ENCODE measurements at regions not wholly inside any gene's neighbourhood (a gene's known extent, or its start where the extent isn't known, plus 50 kb on each side); places are given as distances from the start of the nearest gene placed in this dataset.

DNA sequence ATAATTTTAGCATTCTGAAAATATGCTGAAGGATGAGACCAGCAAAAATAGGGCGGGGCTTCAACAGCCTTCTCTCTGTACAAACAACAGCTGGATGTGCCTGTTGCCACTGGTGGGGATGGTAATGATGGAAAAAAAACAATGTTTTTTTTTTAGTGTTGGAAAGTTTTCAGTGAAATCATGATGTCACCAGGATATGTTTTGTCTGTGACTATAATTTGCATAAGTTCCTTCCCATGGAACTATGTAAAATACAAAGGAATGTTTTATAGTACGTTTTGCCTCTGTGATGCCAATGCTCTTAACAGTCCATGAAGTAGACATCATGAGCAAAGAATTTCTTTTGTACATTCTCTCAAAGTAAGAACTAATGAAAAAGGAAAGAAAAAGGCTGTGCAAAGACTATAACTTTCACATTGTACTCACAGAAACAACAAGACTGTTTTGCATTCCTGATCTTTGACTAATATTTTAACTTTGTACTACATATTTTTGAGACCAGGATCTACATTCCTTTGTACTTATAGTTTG lies 589.7 kb downstream of the SPRY1 start:
- Mint-ChIP-seq H3K36me3 (no peaks in the 10 kb centered on the region), H3K27ac (no peak overlapping the region), H3K9me3 (no peaks in the 10 kb centered on the region), H3K4me3 (no peak overlapping the region), H3K27me3 (no peaks in the 10 kb centered on the region), H3K4me1 (no peaks in the 10 kb centered on the region)
- DNase-seq: no peak

DNA sequence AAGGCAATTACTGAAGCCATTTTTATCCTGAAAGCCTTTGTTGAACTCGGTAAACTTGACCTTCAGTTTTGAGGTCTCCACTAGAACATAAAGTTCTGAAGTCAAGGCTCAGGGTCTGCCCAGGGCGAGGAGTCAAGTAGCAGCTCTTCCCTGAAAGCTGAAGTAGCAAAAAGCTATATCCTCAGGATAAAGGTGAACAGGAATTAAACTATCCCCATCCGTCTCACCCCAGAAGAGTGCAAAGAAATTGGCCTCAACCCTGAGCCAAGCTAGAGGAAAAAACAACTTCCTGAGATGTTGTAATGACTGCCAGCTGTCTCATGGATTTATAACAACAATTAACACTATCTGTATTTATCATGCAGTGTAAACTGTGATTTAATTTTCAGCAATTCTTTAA lies 590.8 kb downstream of the SPRY1 start:
- no peak overlapping the region for H3K4me3 Mint-ChIP-seq
- no peak overlapping the region for H3K27ac Mint-ChIP-seq
- H3K27me3 Mint-ChIP-seq: no peaks in the 10 kb centered on the region
- no peaks in the 10 kb centered on the region for H3K9me3 Mint-ChIP-seq
- no peaks in the 10 kb centered on the region for H3K4me1 Mint-ChIP-seq
- no peak for DNase-seq
- no peaks in the 10 kb centered on the region for H3K36me3 Mint-ChIP-seq

DNA sequence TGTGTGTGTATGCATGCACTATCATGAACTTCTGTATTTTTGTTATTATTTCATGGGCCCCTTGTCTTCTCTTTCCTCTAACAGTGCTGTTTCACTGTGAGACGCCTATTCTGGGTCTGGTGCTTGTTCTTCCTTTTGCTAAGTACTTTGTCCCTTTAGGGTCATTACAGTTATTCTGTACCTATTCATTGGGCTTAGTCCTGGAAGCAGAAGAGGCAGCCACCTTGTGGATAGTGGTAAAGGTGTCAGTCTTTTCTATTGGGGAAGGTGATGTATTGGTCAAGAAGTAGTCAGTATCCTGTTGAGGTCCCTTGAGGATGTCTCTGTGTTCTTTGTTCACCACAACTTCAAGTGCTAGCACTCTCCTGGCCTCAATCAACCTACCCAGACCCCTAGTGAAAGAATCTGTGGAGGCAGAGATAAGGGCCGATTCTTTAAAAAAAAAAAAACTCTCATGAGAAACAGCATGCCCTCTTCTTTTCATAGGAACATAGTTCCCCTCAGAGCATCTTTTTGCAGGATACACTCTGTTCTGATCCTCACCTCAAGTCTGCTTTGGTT lies 593.8 kb downstream of the SPRY1 start:
- H3K4me3 Mint-ChIP-seq: no peak overlapping the region
- no peak for DNase-seq
- H3K36me3 Mint-ChIP-seq: no peaks in the 10 kb centered on the region
- H3K9me3 Mint-ChIP-seq: no peaks in the 10 kb centered on the region
- H3K4me1 Mint-ChIP-seq: no peaks in the 10 kb centered on the region
- H3K27ac Mint-ChIP-seq: no peak overlapping the region
- H3K27me3 Mint-ChIP-seq: no peaks in the 10 kb centered on the region

DNA sequence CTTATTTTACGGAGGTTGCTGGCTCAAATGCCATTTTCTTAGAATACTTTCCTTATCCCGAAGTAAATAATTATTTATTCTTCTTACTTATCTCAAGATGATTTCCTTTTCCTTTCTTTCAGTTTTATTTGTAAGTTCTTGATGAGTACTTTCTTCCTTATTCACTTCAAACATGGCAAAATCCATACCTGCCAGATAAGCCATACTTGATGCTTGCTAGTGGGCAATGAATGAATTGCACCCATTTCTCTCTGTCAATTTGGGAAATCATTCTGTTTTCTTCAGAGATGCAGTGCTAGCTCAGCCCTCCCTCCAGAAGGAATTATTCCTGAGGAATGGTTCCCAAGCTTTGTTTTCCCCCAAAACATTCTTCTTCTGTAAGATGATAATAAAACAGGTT lies 598.3 kb downstream of the SPRY1 start:
- Mint-ChIP-seq H3K4me3 (no peak overlapping the region), H3K9me3 (no peaks in the 10 kb centered on the region), H3K27ac (no peak overlapping the region), H3K36me3 (no peaks in the 10 kb centered on the region), H3K27me3 (no peaks in the 10 kb centered on the region), H3K4me1 (no peaks in the 10 kb centered on the region)
- no peak for DNase-seq

DNA sequence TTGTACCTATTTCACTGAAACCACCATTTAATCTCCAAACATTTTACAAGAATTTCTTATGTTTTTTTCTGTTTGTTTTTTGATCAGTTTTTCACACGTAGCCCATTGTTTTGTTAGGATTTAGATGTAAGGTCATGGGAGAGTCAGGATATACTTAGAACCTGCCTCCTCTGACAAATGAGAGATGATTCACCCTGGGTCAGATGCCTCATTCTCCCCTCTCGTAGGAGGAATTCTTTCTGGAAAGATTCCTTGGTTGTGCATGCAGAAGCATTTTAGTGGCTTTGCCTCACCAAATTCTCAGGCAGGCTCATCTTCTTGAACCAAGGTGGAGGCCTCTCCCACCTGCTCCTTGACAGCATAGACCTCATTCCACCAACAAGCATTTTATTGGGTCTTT lies 599.3 kb downstream of the SPRY1 start:
- no peak for DNase-seq
- H3K9me3 Mint-ChIP-seq: no peaks in the 10 kb centered on the region
- no peaks in the 10 kb centered on the region for H3K4me1 Mint-ChIP-seq
- H3K36me3 Mint-ChIP-seq: no peaks in the 10 kb centered on the region
- no peak overlapping the region for H3K27ac Mint-ChIP-seq
- H3K4me3 Mint-ChIP-seq: no peak overlapping the region
- H3K27me3 Mint-ChIP-seq: no peaks in the 10 kb centered on the region

DNA sequence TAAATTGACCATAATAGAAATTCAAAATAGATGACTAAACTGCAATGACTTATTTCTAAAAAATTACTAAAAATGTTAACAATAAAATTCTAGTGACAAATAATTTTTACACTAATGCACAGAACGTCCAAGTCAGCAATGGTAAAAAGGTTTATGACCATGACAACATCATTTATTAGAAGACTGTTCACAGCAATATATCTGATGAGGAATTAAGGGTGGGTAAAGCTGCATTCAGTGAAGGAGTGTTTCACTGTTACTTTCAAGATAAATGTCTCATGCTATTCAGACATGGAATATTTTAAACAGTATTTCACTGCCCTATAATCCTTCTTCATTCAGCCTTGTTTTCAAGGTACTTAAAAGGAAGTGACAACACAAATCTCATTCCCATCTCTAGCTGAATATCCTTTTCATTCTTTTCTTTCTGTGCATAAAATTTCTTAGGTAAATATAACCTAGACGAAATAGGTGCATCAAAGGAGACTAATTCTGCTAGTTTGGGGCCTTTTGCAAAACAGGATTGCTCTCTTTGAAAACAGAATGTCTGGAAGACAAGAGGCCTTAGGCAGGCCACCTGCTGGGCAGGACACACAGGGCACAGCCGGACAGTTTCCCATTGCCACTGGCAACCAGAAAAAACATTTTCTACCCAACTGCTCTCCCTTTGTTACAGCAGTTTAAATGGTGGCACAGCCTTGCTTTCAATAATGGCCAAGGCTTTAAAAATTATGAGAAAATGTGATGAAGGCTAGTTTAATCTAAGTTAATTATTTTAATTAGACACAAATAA lies 600.3 kb downstream of the SPRY1 start:
- DNase-seq: no peak
- Mint-ChIP-seq H3K4me3 (no peak overlapping the region), H3K9me3 (no peaks in the 10 kb centered on the region), H3K27ac (no peak overlapping the region), H3K4me1 (no peaks in the 10 kb centered on the region), H3K27me3 (no peaks in the 10 kb centered on the region), H3K36me3 (no peaks in the 10 kb centered on the region)

DNA sequence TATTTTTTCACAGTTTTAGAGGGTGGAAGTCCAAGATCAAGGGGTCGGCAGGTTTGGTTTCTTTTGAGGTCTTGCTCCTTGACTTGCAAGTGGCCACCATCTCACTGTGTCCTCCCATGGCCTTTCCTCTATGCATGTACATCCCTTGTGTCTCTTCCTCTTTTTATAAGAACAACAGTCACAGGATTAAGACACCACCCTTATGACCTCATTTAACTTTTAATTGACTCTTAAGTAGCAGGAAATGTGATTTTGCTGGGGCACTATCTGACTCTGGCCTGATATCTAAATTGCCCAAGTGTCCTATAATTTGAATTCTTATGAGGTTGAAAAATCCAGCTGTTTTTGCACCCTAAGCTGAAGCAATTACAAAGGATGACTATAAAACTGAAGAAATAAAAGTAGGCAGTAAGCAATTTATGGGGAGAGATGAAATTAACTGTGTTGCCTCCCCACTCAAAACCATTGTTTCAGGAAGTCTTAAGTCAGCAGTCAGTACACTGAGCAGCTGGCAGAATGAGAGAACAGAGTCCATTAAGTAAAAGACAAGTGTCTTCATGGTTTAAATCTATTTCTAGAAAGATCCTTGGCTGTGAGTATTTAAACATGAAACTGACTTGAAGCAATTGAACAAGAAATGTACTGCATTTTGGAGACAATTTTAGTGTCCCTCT lies 601.3 kb downstream of the SPRY1 start:
- no peaks in the 10 kb centered on the region for H3K27me3 Mint-ChIP-seq
- H3K27ac Mint-ChIP-seq: no peak overlapping the region
- DNase-seq: no peak
- H3K36me3 Mint-ChIP-seq: no peaks in the 10 kb centered on the region
- no peaks in the 10 kb centered on the region for H3K9me3 Mint-ChIP-seq
- no peak overlapping the region for H3K4me3 Mint-ChIP-seq
- H3K4me1 Mint-ChIP-seq: no peaks in the 10 kb centered on the region

DNA sequence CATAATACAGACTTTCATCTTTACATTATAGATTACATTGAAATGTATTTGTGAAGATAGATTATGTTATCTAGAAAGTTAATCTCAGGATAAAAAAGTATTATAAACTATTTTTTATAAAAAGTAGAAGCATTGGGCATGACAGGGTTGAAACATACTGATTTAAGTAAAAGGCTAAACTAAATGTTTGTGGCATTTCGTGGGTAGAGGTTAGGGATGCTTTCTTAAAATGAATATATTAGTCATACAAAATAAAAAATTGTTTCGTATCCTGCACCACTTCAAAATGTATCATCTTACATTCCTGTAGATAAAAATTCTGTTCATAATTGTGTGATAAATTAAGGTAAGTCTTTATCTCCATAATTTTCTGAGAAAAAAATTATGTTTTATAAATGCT lies 603.6 kb downstream of the SPRY1 start:
- no peaks in the 10 kb centered on the region for H3K4me1 Mint-ChIP-seq
- no peaks in the 10 kb centered on the region for H3K9me3 Mint-ChIP-seq
- no peak overlapping the region for H3K4me3 Mint-ChIP-seq
- H3K27ac Mint-ChIP-seq: no peak overlapping the region
- no peak for DNase-seq
- no peaks in the 10 kb centered on the region for H3K36me3 Mint-ChIP-seq
- no peaks in the 10 kb centered on the region for H3K27me3 Mint-ChIP-seq

DNA sequence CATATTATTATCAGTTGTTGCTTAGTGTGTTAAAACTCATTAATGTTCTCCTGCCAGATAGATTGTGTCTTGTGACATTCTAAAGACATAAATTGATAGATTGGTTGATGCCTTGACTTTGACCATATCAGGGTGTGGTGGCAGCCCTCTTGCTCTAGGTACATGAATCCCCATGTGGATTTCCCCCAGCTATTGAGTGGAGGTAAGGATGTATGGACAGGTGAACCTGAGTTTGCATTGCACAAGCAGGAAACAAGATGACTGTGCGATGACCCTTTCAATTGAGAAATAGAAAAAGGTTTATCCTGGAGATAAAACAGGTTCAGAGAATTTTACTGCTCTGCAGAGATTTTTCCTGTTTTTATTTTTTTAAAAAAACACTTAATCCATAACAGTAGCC lies 619.2 kb downstream of the SPRY1 start:
- Mint-ChIP-seq H3K27ac (no peak overlapping the region), H3K9me3 (no peaks in the 10 kb centered on the region), H3K4me1 (peaks cover 7% of the 10 kb centered on the region), H3K36me3 (no peaks in the 10 kb centered on the region), H3K27me3 (peaks cover 6% of the 10 kb centered on the region), H3K4me3 (no peak overlapping the region)
- no peak for DNase-seq

DNA sequence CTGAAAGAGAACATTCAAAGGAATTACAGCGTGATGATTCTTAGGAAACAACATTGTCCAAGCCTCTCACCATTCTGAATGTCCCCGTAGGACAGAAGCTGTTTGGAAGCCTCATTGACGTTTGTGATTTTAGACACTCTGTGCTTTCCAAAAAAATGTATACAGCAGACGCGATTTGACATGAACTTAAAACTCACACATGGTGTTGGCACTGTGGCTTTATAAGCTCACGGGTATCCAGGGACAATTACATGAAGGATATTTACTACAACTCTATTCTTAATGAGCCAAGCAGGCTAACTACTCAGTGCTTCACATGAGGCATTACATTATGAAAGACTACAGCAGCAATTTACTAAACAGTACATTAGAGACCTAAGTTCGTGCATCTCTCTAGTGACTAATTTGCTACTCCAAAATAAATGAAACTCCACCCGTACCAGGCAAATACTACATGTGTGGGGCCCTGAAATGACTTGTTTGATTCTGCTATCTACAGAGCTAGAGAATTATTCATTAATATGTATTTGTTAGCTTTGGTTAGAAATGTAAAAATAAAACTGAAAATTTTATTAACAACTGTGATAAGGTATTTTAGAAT lies 620.7 kb downstream of the SPRY1 start:
- Mint-ChIP-seq H3K9me3 (no peaks in the 10 kb centered on the region), H3K4me1 (peaks cover 7% of the 10 kb centered on the region), H3K4me3 (no peak overlapping the region), H3K36me3 (no peaks in the 10 kb centered on the region), H3K27ac (no peak overlapping the region), H3K27me3 (peaks cover 6% of the 10 kb centered on the region)
- no peak for DNase-seq

DNA sequence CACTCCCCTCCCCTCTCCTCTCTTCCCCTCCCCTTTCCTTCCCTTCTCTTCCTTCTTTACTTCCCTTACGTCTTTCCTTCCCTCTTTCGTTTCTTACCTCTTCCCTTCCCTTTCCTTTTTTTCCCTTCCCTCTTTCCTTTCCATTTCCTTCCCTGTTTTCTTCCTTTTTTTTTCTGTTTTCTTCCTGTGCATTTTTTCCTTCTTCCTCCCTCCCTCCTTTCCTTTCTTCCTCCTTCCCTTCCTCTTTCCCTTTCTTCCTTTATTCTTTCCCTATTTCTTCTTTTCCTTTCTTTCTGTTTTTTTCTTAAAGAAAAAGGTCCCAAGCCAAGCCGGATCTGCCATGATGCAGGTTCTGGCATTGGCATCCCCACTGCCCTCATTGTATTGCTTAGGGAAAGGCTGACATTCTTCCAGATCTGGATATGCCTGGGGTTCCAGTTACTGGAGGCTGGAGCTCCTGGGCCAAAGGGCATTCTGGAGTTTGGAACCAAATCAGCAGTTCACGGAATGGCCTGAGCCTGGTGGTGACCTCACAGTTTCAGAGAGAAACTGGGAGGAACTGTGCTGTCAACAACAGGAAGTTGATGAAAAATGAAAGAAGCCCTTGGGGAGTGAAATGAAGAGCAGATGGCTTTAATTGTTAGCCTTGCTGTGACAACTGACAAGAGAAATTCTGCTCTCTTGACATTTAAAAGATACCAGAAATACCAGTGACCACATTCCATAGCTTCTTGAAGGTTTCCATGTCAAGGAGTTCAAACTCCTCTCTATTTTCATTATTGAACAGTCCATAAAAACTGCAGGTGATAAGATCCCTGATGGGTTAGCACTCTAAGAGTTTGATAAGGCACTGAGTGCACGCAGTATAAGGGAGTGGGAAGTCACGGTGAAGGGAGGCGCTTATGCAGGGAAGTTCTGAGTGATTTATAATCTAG lies 622.1 kb downstream of the SPRY1 start:
- no peaks in the 10 kb centered on the region for H3K36me3 Mint-ChIP-seq
- no peaks in the 10 kb centered on the region for H3K9me3 Mint-ChIP-seq
- DNase-seq: no peak
- peaks cover 6% of the 10 kb centered on the region for H3K27me3 Mint-ChIP-seq
- peak overlapping the region; percentile 66 for H3K27ac Mint-ChIP-seq
- no peak overlapping the region for H3K4me3 Mint-ChIP-seq
- H3K4me1 Mint-ChIP-seq: peaks cover 7% of the 10 kb centered on the region

DNA sequence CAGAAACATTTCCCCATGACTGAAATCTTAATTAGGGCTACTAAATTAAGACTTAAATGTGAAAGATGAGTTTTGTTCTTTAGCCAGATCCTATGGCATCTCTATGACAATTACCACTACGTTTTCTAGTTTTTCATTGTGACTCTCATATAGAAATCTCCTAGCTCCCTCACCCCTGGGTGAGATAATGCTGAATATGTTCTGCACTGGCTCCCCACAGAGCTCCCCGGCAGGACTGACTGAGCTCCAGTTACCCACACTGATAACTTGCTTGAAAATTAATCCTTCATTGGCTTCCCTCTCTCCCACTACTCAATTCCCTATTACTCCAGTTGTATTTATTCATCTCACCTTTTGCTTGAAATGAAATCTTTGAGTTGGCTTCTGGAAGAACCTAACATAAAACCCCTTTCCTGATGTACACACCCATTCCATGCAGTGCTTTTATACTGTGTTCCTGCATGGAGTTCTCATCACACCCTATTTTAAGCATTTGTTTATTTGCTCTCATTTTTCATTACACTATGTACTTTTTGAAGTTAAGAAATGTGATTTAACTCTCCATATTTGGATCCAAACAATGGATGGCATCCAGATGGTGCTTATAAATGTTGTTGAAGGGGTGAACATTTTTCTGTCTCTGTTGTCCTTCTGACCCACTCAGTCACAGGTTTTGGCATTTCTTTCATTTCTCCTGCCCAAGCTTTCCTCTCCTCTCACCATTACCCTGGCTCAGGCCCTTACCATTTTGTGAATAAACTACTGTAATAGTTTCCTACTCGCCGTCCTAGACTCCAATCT lies 623.4 kb downstream of the SPRY1 start:
- H3K36me3 Mint-ChIP-seq: no peaks in the 10 kb centered on the region
- H3K27ac Mint-ChIP-seq: no peak overlapping the region
- no peak for DNase-seq

DNA sequence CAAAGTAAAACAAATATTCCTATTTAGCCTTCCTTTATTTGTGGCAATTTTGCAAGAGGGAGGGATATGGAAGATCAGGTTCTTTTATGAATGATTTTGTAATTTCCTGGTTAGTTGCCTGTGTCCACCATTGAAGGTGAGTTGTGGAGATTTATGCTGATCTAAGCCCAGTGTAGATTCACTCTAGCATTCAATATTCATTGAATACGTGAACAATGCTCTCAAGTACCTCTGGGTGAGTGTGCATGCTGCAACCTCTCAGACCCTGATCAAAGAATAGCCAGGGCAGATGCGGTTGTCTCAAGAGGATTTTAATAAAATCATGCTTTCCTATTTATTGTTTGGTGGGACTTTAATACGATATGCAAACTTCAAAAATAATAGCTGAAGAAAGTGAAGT lies 628.4 kb downstream of the SPRY1 start:
- no peak overlapping the region for H3K4me3 Mint-ChIP-seq
- no peaks in the 10 kb centered on the region for H3K9me3 Mint-ChIP-seq
- no peaks in the 10 kb centered on the region for H3K36me3 Mint-ChIP-seq
- no peaks in the 10 kb centered on the region for H3K4me1 Mint-ChIP-seq
- no peak overlapping the region for H3K27ac Mint-ChIP-seq
- H3K27me3 Mint-ChIP-seq: no peaks in the 10 kb centered on the region
- DNase-seq: no peak

More for the DNA sequence above, 623.4 kb downstream of the SPRY1 start:
- peaks cover 6% of the 10 kb centered on the region for H3K27me3 Mint-ChIP-seq
- H3K4me1 Mint-ChIP-seq: peaks cover 7% of the 10 kb centered on the region
- H3K9me3 Mint-ChIP-seq: no peaks in the 10 kb centered on the region
- no peak overlapping the region for H3K4me3 Mint-ChIP-seq

DNA sequence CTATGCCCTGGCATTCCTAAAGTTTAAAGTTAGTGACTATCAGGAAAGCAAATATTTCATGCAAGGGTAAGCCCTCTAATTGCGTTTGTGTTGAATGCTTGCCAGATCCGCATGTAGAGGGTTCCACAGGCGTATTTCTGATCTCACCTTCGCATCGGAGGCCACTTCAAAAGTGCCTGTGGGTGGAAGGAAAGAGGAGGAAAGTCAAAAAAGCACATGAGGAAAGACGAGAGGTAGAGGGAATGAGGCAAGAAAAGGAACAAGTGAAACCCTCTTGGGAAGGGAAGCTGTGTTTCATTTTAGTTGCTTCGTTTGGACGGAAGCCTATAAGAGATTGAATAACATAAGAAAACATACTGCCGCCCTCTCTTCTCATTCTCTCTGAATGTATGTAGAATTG lies 628.8 kb downstream of the SPRY1 start:
- Mint-ChIP-seq H3K9me3 (no peaks in the 10 kb centered on the region), H3K27me3 (no peaks in the 10 kb centered on the region), H3K27ac (no peak overlapping the region), H3K4me1 (no peaks in the 10 kb centered on the region), H3K4me3 (no peak overlapping the region), H3K36me3 (no peaks in the 10 kb centered on the region)
- no peak for DNase-seq
